Fibroblast of lung (primary cell): ENCODE measurements at regions not wholly inside any gene's neighbourhood (a gene's known extent, or its start where the extent isn't known, plus 50 kb on each side); places are given as distances from the start of the nearest gene placed in this dataset.

Experiments
- CTCF ChIP-seq, 2 donors: IDR thresholded peaks in 1 of 2; conservative IDR thresholded peaks in 1 of 2; 1 replicate in 1 of 2; 2 replicates in 1 of 2; pipeline ENCODE4 v1.5.1; 2011 to 2012; ENCODE audit warnings: low read length in 2 of 2, control low read depth in 1 of 2, inconsistent platforms in 1 of 2, low read depth in 1 of 2, mild to moderate bottlenecking in 1 of 2
- EZH2 ChIP-seq: IDR thresholded peaks from 2 replicates; pipeline ENCODE4 v1.5.1; 2012; ENCODE audit warnings: low read length, control low read depth, mild to moderate bottlenecking; ENCODE audit errors: missing control alignments

- no peak for TF ChIP-seq CTCF (conservative IDR thresholded peaks at IDR 0.05 in 1 of 2, IDR thresholded peaks at IDR 0.05 in 1 of 2; ENCODE audit: low read depth in 1 of 2, low read length in 2 of 2)
- TF ChIP-seq EZH2 = no peak
These were observed 343.4 kb downstream of the CDK5RAP2 start for GRCh38 chr9:120236596-120236995.
